ENCODE measurements at regions not wholly inside any gene's neighbourhood (a gene's known extent, or its start where the extent isn't known, plus 50 kb on each side); places are given as distances from the start of the nearest gene placed in this dataset.

GRCh38 chr10:121115154-121115553 is 264.0 kb downstream of the WDR11 start:
- TF ChIP-seq CTCF (IDR thresholded peaks at IDR 0.05), result no peak
- 83 to 89% methylated on average over 1 of the region's 1 CpG for WGBS, 2 donors

GRCh38 chr10:121121462-121121861 is 270.3 kb downstream of the WDR11 start:
- Histone ChIP-seq H3K9me3 (peaks cover 0 to 3% (median 0%) of the 10 kb centered on the region in 4 donors), H3K27ac (no peak overlapping the region), H3K36me3 (no peaks in the 10 kb centered on the region), H3K4me1 (no peaks in the 10 kb centered on the region), H3K4me3 (no peak overlapping the region), H3K27me3 (no peaks in the 10 kb centered on the region)
- ATAC-seq, result no peak
- WGBS, 2 donors, result 65 to 76% methylated on average over 7 of the region's 7 CpGs
- no peak for FAIRE-seq
- intact Hi-C loops (cut with DNase I), result no loop called here
- TF ChIP-seq CTCF (IDR thresholded peaks at IDR 0.05), result no peak
- DNase-seq, result no peak

More at GRCh38 chr10:121115154-121115553, 264.0 kb downstream of the WDR11 start:
- FAIRE-seq (no peak), DNase-seq (no peak), ATAC-seq (no peak)
- Histone ChIP-seq H3K27ac (no peak overlapping the region), H3K36me3 (no peaks in the 10 kb centered on the region), H3K9me3 (peaks cover 0 to 3% (median 0%) of the 10 kb centered on the region in 4 donors), H3K4me3 (no peak overlapping the region), H3K4me1 (no peaks in the 10 kb centered on the region), H3K27me3 (no peaks in the 10 kb centered on the region)
- intact Hi-C loops (cut with DNase I), result no loop called here

GRCh38 chr10:121127151-121127906 is 276.2 kb downstream of the WDR11 start:
- no peak overlapping the region for H3K4me3 ChIP-seq
- no peak for FAIRE-seq
- H3K36me3 ChIP-seq, result no peaks in the 10 kb centered on the region
- H3K27ac ChIP-seq, result no peak overlapping the region
- H3K4me1 ChIP-seq, result no peaks in the 10 kb centered on the region
- ATAC-seq, result no peak
- intact Hi-C loops (cut with DNase I), result no loop called here
- 69 to 75% methylated on average over 15 of the region's 15 CpGs for WGBS, 2 donors
- no peaks in the 10 kb centered on the region for H3K9me3 ChIP-seq
- H3K27me3 ChIP-seq, result no peaks in the 10 kb centered on the region
- TF ChIP-seq CTCF (IDR thresholded peaks at IDR 0.05), result no peak
- DNase-seq, result no peak

GRCh38 chr10:121128164-121128563 is 277.0 kb downstream of the WDR11 start:
- TF ChIP-seq CTCF (IDR thresholded peaks at IDR 0.05), result no peak
- ATAC-seq, result no peak
- Histone ChIP-seq H3K4me1 (no peaks in the 10 kb centered on the region), H3K27ac (no peak overlapping the region), H3K4me3 (no peak overlapping the region), H3K36me3 (no peaks in the 10 kb centered on the region), H3K9me3 (no peaks in the 10 kb centered on the region), H3K27me3 (no peaks in the 10 kb centered on the region)
- DNase-seq, result no peak
- FAIRE-seq, result no peak
- intact Hi-C loops (cut with DNase I), result no loop called here
- WGBS, 2 donors, result 62 to 69% methylated on average over 10 of the region's 10 CpGs

- intact Hi-C loops (cut with DNase I), result no loop called here
- Histone ChIP-seq H3K9me3 (no peaks in the 10 kb centered on the region), H3K27ac (no peak overlapping the region), H3K4me1 (no peaks in the 10 kb centered on the region), H3K36me3 (no peaks in the 10 kb centered on the region), H3K27me3 (no peaks in the 10 kb centered on the region), H3K4me3 (no peak overlapping the region)
- ATAC-seq (no peak), FAIRE-seq (no peak), DNase-seq (no peak)
- no peak for TF ChIP-seq CTCF (IDR thresholded peaks at IDR 0.05)
- 65 to 80% methylated on average over 5 of the region's 5 CpGs for WGBS, 2 donors
These were observed 278.1 kb downstream of the WDR11 start for GRCh38 chr10:121129266-121129665.
